Posterior cingulate gyrus (tissue), 11 donors: ENCODE measurements at regions not wholly inside any gene's neighbourhood (a gene's known extent, or its start where the extent isn't known, plus 50 kb on each side); places are given as distances from the start of the nearest gene placed in this dataset.

Source experiments
- DNase-seq, 10 donors: peaks; one replicate each; pipeline versions ENCODE4 v3.0.0 to v3.0.0-alpha.2; 2020 to 2021; ENCODE audit warnings: mixed read lengths in 3 of 10
- intact Hi-C: fragments of 100-400 bp; cut with DNase I; formaldehyde crosslinking; loops from one replicate; pipeline ENCODE4 v1.15.1; 2023

- DNase-seq = no peak
- intact Hi-C loops = no loop called here
These were observed 1407.6 kb upstream of the USP9Y start for GRCh38 chrY:11293392-11293791.

- intact Hi-C loops = no loop called here
- peak in 8 of 10 donors; percentile 7 to 79 (median 14) for DNase-seq
These were observed 1366.9 kb upstream of the USP9Y start for GRCh38 chrY:11334151-11334550.
